NT2/D1 (cell line): ENCODE measurements at regions not wholly inside any gene's neighbourhood (a gene's known extent, or its start where the extent isn't known, plus 50 kb on each side); places are given as distances from the start of the nearest gene placed in this dataset.

ENCODE experiments used
- SUZ12 ChIP-seq: IDR thresholded peaks from 2 replicates; pipeline ENCODE4 v1.6.1; 2011; ENCODE audit not compliant: insufficient read length, insufficient read depth; ENCODE audit errors: extremely low read depth
- ZNF274 ChIP-seq: IDR thresholded peaks from 2 replicates; pipeline ENCODE4 v1.6.1; 2011; ENCODE audit warnings: mild to moderate bottlenecking, low read depth, low read length

- no peak for TF ChIP-seq ZNF274
- TF ChIP-seq SUZ12 = no peak
Measured at GRCh38 chr2:200725596-200725995, 86.1 kb upstream of the BZW1 start.
